NCI-H1930 (cell line): ENCODE measurements at regions not wholly inside any gene's neighbourhood (a gene's known extent, or its start where the extent isn't known, plus 50 kb on each side); places are given as distances from the start of the nearest gene placed in this dataset.

ENCODE experiments used
- DNase-seq, 2 experiments: peaks; one replicate each; lab custom pipeline; 2025; lab: John Stamatoyannopoulos, UW

GRCh38 chr3:106616556-106616955 lies 747.7 kb upstream of the CBLB start:
- no peak for DNase-seq

- no peak for DNase-seq
These were observed 748.5 kb upstream of the CBLB start for GRCh38 chr3:106617276-106617675.

- no peak for DNase-seq
These were observed 751.8 kb upstream of the CBLB start for GRCh38 chr3:106620646-106621045.

GRCh38 chr3:106624154-106624553 lies 753.1 kb upstream of the CCDC54 start:
- DNase-seq = no peak

GRCh38 chr3:106628407-106628806 lies 748.8 kb upstream of the CCDC54 start:
- no peak for DNase-seq

GRCh38 chr3:106629215-106629832 lies 747.9 kb upstream of the CCDC54 start:
- no peak for DNase-seq

GRCh38 chr3:106631373-106632108 lies 745.7 kb upstream of the CCDC54 start:
- DNase-seq = no peak

- DNase-seq = peak in 1 of 2 experiments; percentile 16
These were observed 742.0 kb upstream of the CCDC54 start for GRCh38 chr3:106635271-106635670.

- no peak for DNase-seq
These were observed 741.4 kb upstream of the CCDC54 start for GRCh38 chr3:106635826-106636225.

- DNase-seq = no peak
These were observed 736.9 kb upstream of the CCDC54 start for GRCh38 chr3:106640353-106640752.

- no peak for DNase-seq
These were observed 735.1 kb upstream of the CCDC54 start for GRCh38 chr3:106642161-106642560.

GRCh38 chr3:106643684-106644161 lies 733.5 kb upstream of the CCDC54 start:
- no peak for DNase-seq

GRCh38 chr3:106673926-106674569 lies 703.2 kb upstream of the CCDC54 start:
- no peak for DNase-seq

- no peak for DNase-seq
These were observed 701.8 kb upstream of the CCDC54 start for GRCh38 chr3:106675451-106675850.

- no peak for DNase-seq
These were observed 698.4 kb upstream of the CCDC54 start for GRCh38 chr3:106678657-106679390.

GRCh38 chr3:106683953-106684620 lies 693.2 kb upstream of the CCDC54 start:
- no peak for DNase-seq

- peak in 1 of 2 experiments; percentile 24 for DNase-seq
These were observed 691.5 kb upstream of the CCDC54 start for GRCh38 chr3:106685745-106686144.

- no peak for DNase-seq
These were observed 689.3 kb upstream of the CCDC54 start for GRCh38 chr3:106687905-106688304.

- DNase-seq = peak in 1 of 2 experiments; percentile 49
These were observed 688.8 kb upstream of the CCDC54 start for GRCh38 chr3:106688464-106688863.

- DNase-seq = no peak
These were observed 685.8 kb upstream of the CCDC54 start for GRCh38 chr3:106691476-106691875.

- DNase-seq = no peak
These were observed 684.6 kb upstream of the CCDC54 start for GRCh38 chr3:106692624-106693023.

- no peak for DNase-seq
These were observed 678.1 kb upstream of the CCDC54 start for GRCh38 chr3:106699122-106699521.
